Stomach (tissue), 8 donors: ENCODE measurements at regions not wholly inside any gene's neighbourhood (a gene's known extent, or its start where the extent isn't known, plus 50 kb on each side); places are given as distances from the start of the nearest gene placed in this dataset.
"Not testable (repeated sequence)": the region's sequence is repeated elsewhere in the genome, so short reads cannot be mapped to it uniquely, and the experiment has no call there.

Experiments
- DNase-seq, 2 donors: peaks; one replicate each; pipeline versions ENCODE4 v3.0.0 to v3.0.0-alpha.2; 2013 to 2019
- H3K27ac ChIP-seq, 5 donors: fragments of 200-600 bp in 4 of 5; sonication (generic) in 4 of 5; one replicate each; pipeline ENCODE4 v1.5.1; 2013 to 2019; ENCODE audit warnings: mild to moderate bottlenecking in 1 of 5, moderate library complexity in 1 of 5
- H3K27me3 ChIP-seq, 3 donors: fragments of 200-600 bp; sonication (generic); one replicate each; pipeline ENCODE4 v1.5.1; 2017 to 2019; ENCODE audit warnings: mixed run types in 1 of 3
- H3K36me3 ChIP-seq, 4 donors: fragments of 200-600 bp; sonication (generic); 1 replicate in 3 of 4; 2 replicates in 1 of 4; pipeline ENCODE4 v1.5.1; 2016 to 2019
- H3K4me1 ChIP-seq, 4 donors: fragments of 200-600 bp; sonication (generic); one replicate each; pipeline ENCODE4 v1.5.1; 2016 to 2019
- H3K4me3 ChIP-seq, 4 donors: fragments of 200-600 bp; sonication (generic) in 3 of 4; one replicate each; pipeline ENCODE4 v1.5.1; 2016 to 2019; ENCODE audit warnings: mild to moderate bottlenecking in 1 of 4
- H3K9me3 ChIP-seq, 4 donors: fragments of 200-600 bp; sonication (generic); one replicate each; pipeline ENCODE4 v1.5.1; 2016 to 2019
- EP300 ChIP-seq: sonication (generic); formaldehyde crosslinking; IDR thresholded peaks from one replicate; pipeline ENCODE4 v1.6.1; 2017; ENCODE audit warnings: antibody characterized with exemption
- POLR2A ChIP-seq, 4 donors: fragments of 450-650 bp; IDR thresholded peaks; one replicate each; pipeline ENCODE4 v1.6.1; 2016; ENCODE audit warnings: antibody characterized with exemption in 4 of 4, control low read depth in 2 of 4, mild to moderate bottlenecking in 1 of 4, moderate library complexity in 1 of 4
- POLR2AphosphoS5 ChIP-seq, 3 donors: sonication (generic); formaldehyde crosslinking; IDR thresholded peaks; one replicate each; pipeline ENCODE4 v1.6.1; 2016; ENCODE audit warnings: antibody characterized with exemption in 3 of 3
- WGBS, 5 donors: extraction: QIAGEN DNeasy Blood & Tissue Kit in 3 of 5; methylation state at CpG; one replicate each; pipeline versions ENCODE4 v1.1.5 to v1.1.7; 2013 to 2018; 5-methylcytosine and 5-hydroxymethylcytosine counted together
- intact Hi-C: fragments of 100-400 bp; cut with DNase I; formaldehyde crosslinking; loops from one replicate; pipeline ENCODE4 v1.15.1; 2023; ENCODE audit warnings: low total_unique reads
- TF ChIP-seq, protein P1 (sequence below), 7 experiments: fragments of 450-650 bp in 4 of 7; fragments of 200-600 bp in 3 of 7; sonication (generic) in 3 of 7; IDR thresholded peaks; one replicate each; pipeline ENCODE4 v1.5.1; 2016 to 2019; ENCODE audit warnings: antibody characterized with exemption in 7 of 7, control low read depth in 2 of 7, mild to moderate bottlenecking in 1 of 7
- donor health status: healthy with polysubstance abuse.
- donor health status: Bipolar disorder and iron deficiency.
- donor health status: healthy.

DNA sequence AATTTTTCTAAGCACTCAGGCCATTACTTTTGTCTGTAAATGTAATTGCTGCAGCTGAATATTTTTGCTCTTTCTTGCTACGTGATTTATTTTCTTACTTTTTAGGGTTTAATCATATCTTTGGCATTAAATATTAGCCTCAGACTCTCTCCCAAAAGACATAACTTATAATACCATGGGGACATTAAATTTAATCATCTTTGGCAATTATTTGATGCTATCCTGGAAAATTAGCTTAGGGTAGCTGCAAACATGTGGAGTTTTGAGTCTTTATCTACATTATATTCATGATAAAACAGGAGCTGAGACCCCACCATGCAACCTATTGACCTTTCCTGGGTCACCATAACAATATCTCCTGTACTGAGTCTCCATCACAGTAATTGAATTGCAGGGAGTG is 59.1 kb upstream of the EDAR start:
- Histone ChIP-seq H3K4me3 (no peak overlapping the region), H3K27ac (no peak overlapping the region), H3K9me3 (no peaks in the 10 kb centered on the region), H3K36me3 (no peaks in the 10 kb centered on the region), H3K4me1 (no peaks in the 10 kb centered on the region), H3K27me3 (no peaks in the 10 kb centered on the region)
- intact Hi-C loops: no loop called here
- no peak for DNase-seq
- no peak for TF ChIP-seq POLR2A (IDR thresholded peaks at IDR 0.05)
- no peak for TF ChIP-seq EP300
- TF ChIP-seq, protein P1, sequence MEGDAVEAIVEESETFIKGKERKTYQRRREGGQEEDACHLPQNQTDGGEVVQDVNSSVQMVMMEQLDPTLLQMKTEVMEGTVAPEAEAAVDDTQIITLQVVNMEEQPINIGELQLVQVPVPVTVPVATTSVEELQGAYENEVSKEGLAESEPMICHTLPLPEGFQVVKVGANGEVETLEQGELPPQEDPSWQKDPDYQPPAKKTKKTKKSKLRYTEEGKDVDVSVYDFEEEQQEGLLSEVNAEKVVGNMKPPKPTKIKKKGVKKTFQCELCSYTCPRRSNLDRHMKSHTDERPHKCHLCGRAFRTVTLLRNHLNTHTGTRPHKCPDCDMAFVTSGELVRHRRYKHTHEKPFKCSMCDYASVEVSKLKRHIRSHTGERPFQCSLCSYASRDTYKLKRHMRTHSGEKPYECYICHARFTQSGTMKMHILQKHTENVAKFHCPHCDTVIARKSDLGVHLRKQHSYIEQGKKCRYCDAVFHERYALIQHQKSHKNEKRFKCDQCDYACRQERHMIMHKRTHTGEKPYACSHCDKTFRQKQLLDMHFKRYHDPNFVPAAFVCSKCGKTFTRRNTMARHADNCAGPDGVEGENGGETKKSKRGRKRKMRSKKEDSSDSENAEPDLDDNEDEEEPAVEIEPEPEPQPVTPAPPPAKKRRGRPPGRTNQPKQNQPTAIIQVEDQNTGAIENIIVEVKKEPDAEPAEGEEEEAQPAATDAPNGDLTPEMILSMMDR (IDR thresholded peaks at IDR 0.05): no peak
- TF ChIP-seq POLR2AphosphoS5 (IDR thresholded peaks at IDR 0.05): no peak
- WGBS, 5 donors: 90 to 97% (median 93%) methylated on average over 1 of the region's 1 CpG

DNA sequence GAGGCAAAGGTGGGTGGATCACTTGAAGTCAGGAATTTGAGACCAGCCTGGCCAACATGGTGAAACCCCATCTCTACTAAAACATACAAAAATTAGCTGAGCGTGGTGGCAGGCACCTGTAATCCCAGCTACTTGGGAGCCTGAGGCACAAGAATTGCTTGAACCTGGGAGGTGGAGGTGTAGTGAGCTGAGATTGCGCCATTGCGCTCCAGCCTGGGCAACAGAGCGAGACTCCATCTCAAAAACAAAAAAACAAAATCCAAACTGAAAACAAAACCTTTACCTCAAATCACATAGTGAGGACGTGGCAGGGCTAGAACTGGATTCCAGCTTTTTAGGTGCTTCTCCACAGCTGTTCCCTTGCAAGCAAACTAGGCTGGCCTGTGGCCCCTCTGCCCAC is 58.5 kb upstream of the EDAR start:
- intact Hi-C loops, DNase-seq: not testable (repeated sequence)

DNA sequence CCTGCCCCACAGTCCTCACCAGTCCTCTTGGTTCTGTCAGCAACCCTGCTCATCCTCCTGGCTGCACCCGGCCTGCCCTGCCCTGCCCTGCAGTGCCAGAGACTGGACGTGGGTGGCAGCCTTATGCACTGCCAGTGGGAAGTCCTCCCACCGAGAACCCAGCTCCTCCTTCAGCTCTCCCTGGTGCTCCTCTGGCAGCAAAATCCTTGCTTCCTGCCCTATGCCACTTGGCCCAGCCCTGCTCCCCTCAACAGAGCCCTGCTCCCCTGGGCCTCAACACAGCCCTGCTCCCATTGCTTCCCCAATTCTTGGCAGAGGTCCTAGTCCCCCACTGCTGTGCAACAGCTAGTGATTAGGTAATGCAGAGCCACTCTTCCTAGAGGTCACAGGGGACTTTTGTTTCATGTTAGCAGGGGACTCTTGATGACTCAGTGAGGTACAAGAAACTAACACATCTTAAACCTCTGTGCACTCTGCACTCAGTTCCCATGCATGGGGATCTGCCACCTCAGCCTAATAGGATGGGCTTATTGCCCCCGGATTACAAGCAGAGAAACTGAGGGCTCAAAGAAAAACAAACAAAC is 58.0 kb upstream of the EDAR start:
- DNase-seq: no peak
- Histone ChIP-seq H3K4me3 (no peak overlapping the region), H3K27me3 (no peaks in the 10 kb centered on the region), H3K9me3 (no peaks in the 10 kb centered on the region), H3K27ac (no peak overlapping the region), H3K36me3 (no peaks in the 10 kb centered on the region), H3K4me1 (no peaks in the 10 kb centered on the region)
- TF ChIP-seq, protein P1 (IDR thresholded peaks at IDR 0.05): no peak
- TF ChIP-seq POLR2A (IDR thresholded peaks at IDR 0.05) (no peak), EP300 (no peak), POLR2AphosphoS5 (IDR thresholded peaks at IDR 0.05) (no peak)
- WGBS, 5 donors: 63 to 87% (median 80%) methylated on average over 4 of the region's 4 CpGs
- intact Hi-C loops: no loop called here

More for the DNA sequence above, 58.5 kb upstream of the EDAR start:
- H3K27me3 ChIP-seq, H3K27ac ChIP-seq, H3K4me3 ChIP-seq, H3K36me3 ChIP-seq, H3K9me3 ChIP-seq, H3K4me1 ChIP-seq: not testable (repeated sequence)
- 91 to 99% (median 95%) methylated on average over 5 of the region's 5 CpGs for WGBS, 5 donors

DNA sequence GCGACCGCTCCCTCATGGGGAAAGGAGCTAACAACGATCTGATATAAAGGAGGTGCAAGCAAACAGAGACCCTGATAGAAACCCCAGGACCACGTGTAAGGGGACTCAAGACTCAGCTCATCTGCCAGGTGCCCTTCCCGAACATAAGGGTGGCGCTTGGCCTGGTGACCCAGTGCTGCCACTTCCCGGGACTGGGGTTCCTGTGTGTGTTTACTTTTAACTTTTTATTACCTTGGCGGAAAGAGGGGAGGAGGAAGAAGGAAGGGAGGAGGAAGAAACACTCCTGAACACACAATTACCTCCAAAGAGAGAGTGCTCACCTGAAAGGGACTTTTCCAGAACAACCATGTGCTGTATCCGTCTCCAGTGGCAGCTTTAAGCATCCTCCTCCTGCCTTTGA is 56.5 kb upstream of the EDAR start:
- Histone ChIP-seq H3K27ac (no peak overlapping the region), H3K4me3 (no peak overlapping the region), H3K4me1 (no peaks in the 10 kb centered on the region), H3K9me3 (no peaks in the 10 kb centered on the region), H3K27me3 (no peaks in the 10 kb centered on the region), H3K36me3 (no peaks in the 10 kb centered on the region)
- no peak for DNase-seq
- intact Hi-C loops: no loop called here
- WGBS, 5 donors: 33 to 62% (median 55%) methylated on average over 8 to 9 of the region's 9 CpGs
- TF ChIP-seq POLR2A (IDR thresholded peaks at IDR 0.05) (no peak), POLR2AphosphoS5 (IDR thresholded peaks at IDR 0.05) (no peak), EP300 (no peak)
- TF ChIP-seq, protein P1 (IDR thresholded peaks at IDR 0.05): no peak

DNA sequence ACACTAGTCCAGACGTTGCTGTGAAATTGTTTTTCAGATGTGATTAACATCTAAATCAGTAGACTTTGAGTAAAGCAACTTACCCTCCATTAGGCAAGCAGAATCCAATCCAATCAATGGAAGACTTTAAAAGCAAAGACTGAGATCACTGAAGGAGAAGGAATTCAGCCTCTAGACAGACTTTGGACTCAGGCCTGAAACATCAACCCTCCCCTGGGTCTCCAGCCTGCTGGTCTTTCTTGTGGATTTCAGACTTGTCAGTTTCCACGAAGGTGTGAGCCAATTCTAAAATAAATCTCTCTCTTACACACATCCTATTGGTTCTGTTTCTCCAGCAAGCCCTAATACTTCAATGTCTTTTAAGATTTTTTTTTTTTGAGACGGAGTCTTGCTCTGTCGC is 50.0 kb upstream of the EDAR start:
- WGBS, 5 donors: 71 to 82% (median 82%) methylated on average over 4 of the region's 4 CpGs
- Histone ChIP-seq H3K27me3 (no peaks in the 10 kb centered on the region), H3K36me3 (no peaks in the 10 kb centered on the region), H3K27ac (no peak overlapping the region), H3K9me3 (no peaks in the 10 kb centered on the region), H3K4me1 (no peaks in the 10 kb centered on the region), H3K4me3 (no peak overlapping the region)
- no peak for TF ChIP-seq POLR2AphosphoS5 (IDR thresholded peaks at IDR 0.05)
- no peak for TF ChIP-seq EP300
- TF ChIP-seq POLR2A (IDR thresholded peaks at IDR 0.05): no peak
- TF ChIP-seq, protein P1 (IDR thresholded peaks at IDR 0.05): no peak
- DNase-seq: no peak
- intact Hi-C loops: no loop called here
